CD4-positive, alpha-beta memory T cell (primary cell): ENCODE measurements at regions not wholly inside any gene's neighbourhood (a gene's known extent, or its start where the extent isn't known, plus 50 kb on each side); places are given as distances from the start of the nearest gene placed in this dataset.

Experiments
- CTCF ChIA-PET: fragments of 350-600 bp; sonication (Branson Sonifier 250); formaldehyde crosslinking; loops from one replicate; lab custom pipeline; 2021; ENCODE audit warnings: inconsistent platforms; ENCODE audit not compliant: partially characterized antibody; lab: Charles Lee
- POLR2A ChIA-PET: fragments of 350-600 bp; sonication (Branson Sonifier 250); formaldehyde crosslinking; loops from one replicate; lab custom pipeline; 2021; ENCODE audit not compliant: partially characterized antibody; lab: Charles Lee
- DNase-seq, 5 donors: peaks; one replicate each; pipeline versions ENCODE4 v3.0.0 to v3.0.0-alpha.2; 2020 to 2022; ENCODE audit warnings: mixed read lengths in 1 of 5
- H3K27ac ChIP-seq: one replicate; pipeline ENCODE4 v1.7.0; 2013; ENCODE audit warnings: low read depth, low read length
- H3K27me3 ChIP-seq: 2 replicates; pipeline ENCODE4 v1.7.0; 2013; ENCODE audit warnings: mild to moderate bottlenecking, low read length, moderate library complexity; ENCODE audit not compliant: insufficient read depth
- H3K36me3 ChIP-seq: 2 replicates; pipeline ENCODE4 v1.7.0; 2013; ENCODE audit warnings: mild to moderate bottlenecking, low read length, moderate library complexity; ENCODE audit not compliant: insufficient read depth
- H3K4me1 ChIP-seq: 2 replicates; pipeline ENCODE4 v1.7.0; 2013; ENCODE audit warnings: mild to moderate bottlenecking, low read length, moderate library complexity; ENCODE audit not compliant: insufficient read depth
- H3K4me3 ChIP-seq, 2 donors: one replicate each; pipeline ENCODE4 v1.7.0; 2013; ENCODE audit warnings: low read length in 2 of 2, mild to moderate bottlenecking in 1 of 2
- H3K9me3 ChIP-seq, 2 donors: one replicate each; pipeline ENCODE4 v1.7.0; 2013; ENCODE audit warnings: low read length in 2 of 2, control low read depth in 1 of 2; ENCODE audit not compliant: control insufficient read depth in 1 of 2
- H3K27ac Mint-ChIP-seq, 7 donors: one replicate each; pipeline ENCODE4 v1.8.0; 2020 to 2021; ENCODE audit warnings: mixed read lengths in 7 of 7, mild to moderate bottlenecking in 6 of 7, inconsistent platforms in 3 of 7, moderate library complexity in 3 of 7
- H3K27me3 Mint-ChIP-seq, 2 donors: one replicate each; pipeline ENCODE4 v1.8.0; 2020 to 2021; ENCODE audit warnings: mixed read lengths in 2 of 2
- H3K36me3 Mint-ChIP-seq, 2 donors: one replicate each; pipeline ENCODE4 v1.8.0; 2020 to 2021; ENCODE audit warnings: mixed read lengths in 2 of 2, inconsistent platforms in 1 of 2, mild to moderate bottlenecking in 1 of 2
- H3K4me1 Mint-ChIP-seq, 4 donors: one replicate each; pipeline ENCODE4 v1.8.0; 2020 to 2021; ENCODE audit warnings: mixed read lengths in 4 of 4, mild to moderate bottlenecking in 1 of 4
- H3K4me3 Mint-ChIP-seq, 8 donors: one replicate each; pipeline ENCODE4 v1.8.0; 2020 to 2021; ENCODE audit warnings: mixed read lengths in 8 of 8, mild to moderate bottlenecking in 7 of 8, moderate library complexity in 6 of 8, inconsistent platforms in 3 of 8
- H3K9me3 Mint-ChIP-seq, 8 donors: one replicate each; pipeline ENCODE4 v1.8.0; 2020 to 2021; ENCODE audit warnings: mixed read lengths in 8 of 8, mild to moderate bottlenecking in 5 of 8, inconsistent platforms in 3 of 8, moderate library complexity in 1 of 8
- intact Hi-C: fragments of 100-400 bp; cut with micrococcal nuclease; formaldehyde crosslinking; loops from one replicate; pipeline ENCODE4 v1.15.1; 2023

DNA sequence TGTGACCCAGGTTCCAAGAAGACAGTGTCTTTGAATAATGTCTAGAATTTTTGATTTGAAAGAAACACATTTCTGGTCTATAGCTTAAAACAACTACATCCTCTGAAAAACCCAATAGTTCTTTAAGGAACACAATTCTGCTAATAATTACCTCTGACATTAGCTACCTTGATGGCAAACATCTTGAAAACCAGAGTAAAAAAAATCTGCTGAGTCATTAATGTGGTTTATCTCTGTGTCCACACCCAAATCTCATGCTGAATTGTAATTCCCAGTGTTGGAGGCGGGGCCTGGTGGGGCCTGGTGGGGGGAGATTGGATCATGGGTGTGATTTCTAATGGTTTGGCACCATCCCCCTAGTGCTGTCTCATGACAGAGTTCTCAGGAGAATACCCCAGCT is 1233.8 kb downstream of the NLGN4X start:
- intact Hi-C loops: no loop called here
- DNase-seq: no peak
- Mint-ChIP-seq H3K4me1 (no peaks in the 10 kb centered on the region), H3K27ac (no peak overlapping the region), H3K9me3 (peaks cover 0 to 44% (median 12%) of the 10 kb centered on the region in 8 donors), H3K4me3 (no peak overlapping the region), H3K27me3 (no peaks in the 10 kb centered on the region), H3K36me3 (no peaks in the 10 kb centered on the region)
- no peaks in the 10 kb centered on the region for H3K27me3 ChIP-seq
- CTCF ChIA-PET: no interaction called here
- no peaks in the 10 kb centered on the region for H3K9me3 ChIP-seq
- no peak overlapping the region for H3K27ac ChIP-seq
- POLR2A ChIA-PET: no interaction called here
- no peak overlapping the region for H3K4me3 ChIP-seq
- H3K4me1 ChIP-seq: no peaks in the 10 kb centered on the region
- H3K36me3 ChIP-seq: no peaks in the 10 kb centered on the region

DNA sequence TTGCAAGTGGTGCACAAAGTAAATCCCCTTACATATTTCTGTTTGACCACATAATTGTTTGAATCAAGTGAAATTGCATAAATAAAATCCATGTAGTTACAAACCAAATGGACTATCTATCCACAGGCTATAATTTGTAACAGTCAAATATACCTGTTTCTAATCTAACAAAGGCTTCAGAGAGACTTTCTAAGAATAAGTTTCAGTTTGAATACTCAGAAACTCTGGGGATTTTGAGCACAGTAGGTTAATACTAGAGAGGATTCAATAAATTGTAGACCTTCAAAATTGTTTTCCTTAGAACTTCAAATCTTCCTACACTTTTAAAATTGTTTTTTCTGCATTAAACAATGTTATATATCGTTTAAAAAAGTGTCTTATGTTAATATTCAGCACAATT is 1250.1 kb downstream of the NLGN4X start:
- no peaks in the 10 kb centered on the region for H3K9me3 ChIP-seq
- no peaks in the 10 kb centered on the region for H3K36me3 Mint-ChIP-seq
- DNase-seq: no peak
- no peaks in the 10 kb centered on the region for H3K27me3 Mint-ChIP-seq
- no peak overlapping the region for H3K27ac Mint-ChIP-seq
- no peaks in the 10 kb centered on the region for H3K4me1 ChIP-seq
- no peaks in the 10 kb centered on the region for H3K27me3 ChIP-seq
- POLR2A ChIA-PET: no interaction called here
- intact Hi-C loops: no loop called here
- CTCF ChIA-PET: no interaction called here
- no peaks in the 10 kb centered on the region for H3K36me3 ChIP-seq
- no peaks in the 10 kb centered on the region for H3K4me1 Mint-ChIP-seq
- H3K4me3 Mint-ChIP-seq: no peak overlapping the region
- no peak overlapping the region for H3K4me3 ChIP-seq
- peaks cover 0 to 24% (median 14%) of the 10 kb centered on the region in 8 donors for H3K9me3 Mint-ChIP-seq
- H3K27ac ChIP-seq: no peak overlapping the region

DNA sequence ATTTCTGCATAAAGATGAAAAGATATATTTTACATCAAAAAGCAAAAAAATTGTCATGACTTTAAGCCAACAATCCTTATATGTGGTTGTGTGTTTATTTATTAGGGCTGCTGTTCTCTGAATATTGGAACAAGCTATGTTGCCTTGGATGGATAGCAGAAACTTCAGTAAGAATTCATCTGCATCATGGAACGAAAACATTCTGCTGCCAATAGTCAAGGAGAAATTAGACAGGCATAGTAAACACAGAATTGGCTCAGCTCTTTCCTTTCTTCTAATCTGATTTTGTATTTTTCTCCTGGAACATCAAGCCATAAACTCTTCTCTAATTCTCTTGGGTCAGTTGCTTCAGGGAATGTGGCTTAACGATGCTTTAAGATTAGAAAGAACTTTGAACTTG is 1257.0 kb downstream of the NLGN4X start:
- peaks cover 0 to 35% (median 18%) of the 10 kb centered on the region in 8 donors for H3K9me3 Mint-ChIP-seq
- no peaks in the 10 kb centered on the region for H3K36me3 ChIP-seq
- CTCF ChIA-PET: no interaction called here
- intact Hi-C loops: no loop called here
- no peaks in the 10 kb centered on the region for H3K4me1 Mint-ChIP-seq
- H3K4me1 ChIP-seq: no peaks in the 10 kb centered on the region
- H3K27me3 Mint-ChIP-seq: no peaks in the 10 kb centered on the region
- no peak overlapping the region for H3K4me3 Mint-ChIP-seq
- no peak overlapping the region for H3K4me3 ChIP-seq
- H3K27me3 ChIP-seq: no peaks in the 10 kb centered on the region
- no peak overlapping the region for H3K27ac Mint-ChIP-seq
- no peaks in the 10 kb centered on the region for H3K9me3 ChIP-seq
- H3K27ac ChIP-seq: no peak overlapping the region
- POLR2A ChIA-PET: no interaction called here
- DNase-seq: no peak
- H3K36me3 Mint-ChIP-seq: no peaks in the 10 kb centered on the region

DNA sequence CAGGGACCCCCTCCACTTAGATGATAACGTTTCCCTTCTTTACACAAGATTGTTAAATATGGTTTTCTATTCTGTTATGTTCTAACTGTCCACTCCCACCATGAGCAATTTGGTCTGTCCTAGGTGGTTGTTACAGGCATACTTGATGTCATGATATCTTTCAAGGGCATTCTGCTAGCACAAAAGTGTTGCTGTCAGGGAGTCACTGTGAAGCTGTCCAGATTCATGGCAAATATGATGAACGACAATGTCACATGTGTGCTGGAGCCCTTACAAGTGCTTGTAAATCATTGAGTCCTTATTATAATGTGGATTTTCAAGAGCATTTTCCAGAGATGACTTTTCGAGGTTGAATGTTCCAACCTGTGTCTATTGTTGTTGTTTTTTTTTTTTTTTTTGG is 1250.7 kb upstream of the PRKX start:
- no peaks in the 10 kb centered on the region for H3K4me1 ChIP-seq
- POLR2A ChIA-PET: no interaction called here
- no peaks in the 10 kb centered on the region for H3K27me3 ChIP-seq
- no peaks in the 10 kb centered on the region for H3K4me1 Mint-ChIP-seq
- H3K4me3 Mint-ChIP-seq: no peak overlapping the region
- intact Hi-C loops: no loop called here
- H3K9me3 ChIP-seq: no peaks in the 10 kb centered on the region
- no peak for DNase-seq
- H3K27ac Mint-ChIP-seq: no peak overlapping the region
- peaks cover 0 to 29% (median 12%) of the 10 kb centered on the region in 8 donors for H3K9me3 Mint-ChIP-seq
- no peak overlapping the region for H3K27ac ChIP-seq
- no peaks in the 10 kb centered on the region for H3K27me3 Mint-ChIP-seq
- CTCF ChIA-PET: no interaction called here
- no peaks in the 10 kb centered on the region for H3K36me3 ChIP-seq
- H3K36me3 Mint-ChIP-seq: no peaks in the 10 kb centered on the region
- no peak overlapping the region for H3K4me3 ChIP-seq

DNA sequence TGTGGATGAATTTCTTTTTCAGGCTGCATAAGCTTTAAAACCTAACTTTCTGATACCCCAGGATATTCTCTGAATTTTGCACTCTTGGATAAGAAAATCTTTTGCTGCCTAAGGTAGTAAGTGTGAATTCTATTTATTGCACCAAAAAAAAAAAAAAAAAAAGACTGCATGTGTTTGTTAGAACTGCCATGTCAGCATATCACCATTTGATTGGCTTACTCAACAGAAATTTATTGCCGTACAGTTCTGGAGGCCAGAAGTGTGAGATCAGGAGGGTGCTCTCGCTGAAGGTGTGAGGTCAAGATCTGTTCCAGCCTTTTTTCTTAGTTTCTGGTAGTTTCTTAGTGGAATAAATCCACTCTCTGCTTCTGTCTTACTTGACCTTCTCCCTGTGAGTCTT is 1250.0 kb upstream of the PRKX start:
- CTCF ChIA-PET: no interaction called here
- no peaks in the 10 kb centered on the region for H3K4me1 Mint-ChIP-seq
- no peak overlapping the region for H3K27ac Mint-ChIP-seq
- peaks cover 0 to 28% (median 11%) of the 10 kb centered on the region in 8 donors for H3K9me3 Mint-ChIP-seq
- Histone ChIP-seq H3K27ac (no peak overlapping the region), H3K4me1 (no peaks in the 10 kb centered on the region), H3K9me3 (no peaks in the 10 kb centered on the region), H3K4me3 (no peak overlapping the region), H3K27me3 (no peaks in the 10 kb centered on the region), H3K36me3 (no peaks in the 10 kb centered on the region)
- intact Hi-C loops: no loop called here
- no peaks in the 10 kb centered on the region for H3K27me3 Mint-ChIP-seq
- no peaks in the 10 kb centered on the region for H3K36me3 Mint-ChIP-seq
- POLR2A ChIA-PET: no interaction called here
- H3K4me3 Mint-ChIP-seq: no peak overlapping the region
- no peak for DNase-seq

DNA sequence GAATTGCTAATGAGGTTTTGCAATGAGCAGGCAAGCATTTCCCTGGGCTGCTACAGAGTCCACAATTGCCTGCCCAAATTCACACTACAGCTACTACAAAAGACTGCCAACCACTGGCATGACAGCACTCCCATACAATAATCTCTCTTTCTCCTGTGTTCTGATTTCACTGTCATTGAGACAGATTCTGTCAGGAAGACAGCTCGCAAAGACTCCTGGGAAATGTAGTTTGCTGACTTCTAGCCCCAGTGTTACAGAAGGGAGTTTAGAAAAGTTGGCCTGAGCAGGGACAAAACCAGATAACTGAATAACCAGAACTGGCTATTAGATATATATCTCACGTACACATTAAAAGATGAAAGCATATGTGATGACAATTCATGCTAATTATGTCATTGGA is 1231.3 kb upstream of the PRKX start:
- CTCF ChIA-PET: no interaction called here
- intact Hi-C loops: no loop called here

DNA sequence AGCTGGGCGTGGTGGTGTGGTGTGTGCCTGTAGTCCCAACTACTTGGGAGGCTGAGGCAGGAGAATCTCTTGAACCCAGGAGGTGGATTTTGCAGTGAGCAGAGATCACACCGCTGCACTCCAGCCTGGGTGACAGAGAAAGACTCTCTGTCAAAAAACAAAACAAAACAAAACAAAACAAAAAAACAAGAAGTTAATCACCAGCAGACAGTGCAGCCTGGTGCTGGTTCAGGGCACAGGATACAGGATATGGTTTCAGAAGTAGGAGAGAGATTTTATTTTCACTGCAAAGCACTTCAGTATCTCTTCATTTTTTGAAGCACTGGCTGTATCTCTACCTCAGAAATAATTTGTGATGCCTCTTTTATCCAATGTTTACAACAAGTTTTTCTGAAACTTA is 1222.9 kb upstream of the PRKX start:
- Mint-ChIP-seq H3K27me3 (no peaks in the 10 kb centered on the region), H3K36me3 (no peaks in the 10 kb centered on the region), H3K27ac (no peak overlapping the region), H3K4me3 (no peak overlapping the region), H3K9me3 (peaks cover 0 to 18% (median 4%) of the 10 kb centered on the region in 8 donors), H3K4me1 (no peaks in the 10 kb centered on the region)
- Histone ChIP-seq H3K4me1 (no peaks in the 10 kb centered on the region), H3K9me3 (no peaks in the 10 kb centered on the region), H3K27ac (no peak overlapping the region), H3K4me3 (no peak overlapping the region), H3K27me3 (no peaks in the 10 kb centered on the region), H3K36me3 (no peaks in the 10 kb centered on the region)
- ChIA-PET POLR2A (no interaction called here), CTCF (no interaction called here)
- intact Hi-C loops: no loop called here
- no peak for DNase-seq

More for the DNA sequence above, 1231.3 kb upstream of the PRKX start:
- Mint-ChIP-seq H3K4me1 (no peaks in the 10 kb centered on the region), H3K9me3 (peaks cover 0 to 21% (median 12%) of the 10 kb centered on the region in 8 donors), H3K36me3 (no peaks in the 10 kb centered on the region), H3K27ac (no peak overlapping the region), H3K4me3 (no peak overlapping the region), H3K27me3 (no peaks in the 10 kb centered on the region)
- H3K27me3 ChIP-seq: no peaks in the 10 kb centered on the region
- no peaks in the 10 kb centered on the region for H3K9me3 ChIP-seq
- POLR2A ChIA-PET: no interaction called here
- no peaks in the 10 kb centered on the region for H3K36me3 ChIP-seq
- no peaks in the 10 kb centered on the region for H3K4me1 ChIP-seq
- H3K27ac ChIP-seq: no peak overlapping the region
- no peak overlapping the region for H3K4me3 ChIP-seq
- DNase-seq: no peak

DNA sequence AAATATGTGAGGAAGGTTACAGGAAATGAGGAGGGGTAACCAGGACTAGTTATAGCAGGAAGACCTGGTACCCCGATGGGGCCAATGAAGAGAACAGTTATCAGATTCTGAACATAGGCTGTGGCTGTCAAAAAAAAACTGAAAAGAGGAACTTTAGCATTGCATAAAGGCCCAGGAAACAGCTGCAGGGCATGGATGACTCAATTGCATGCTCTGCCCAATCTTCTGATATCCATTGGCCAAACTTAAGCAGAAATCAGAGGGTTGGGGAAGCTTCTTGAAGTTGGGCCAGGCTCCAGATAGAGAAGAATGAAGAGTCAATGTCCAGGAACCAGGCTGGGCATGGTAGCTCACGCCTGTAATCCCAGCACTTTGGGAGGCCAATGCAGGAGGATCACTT is 1222.4 kb upstream of the PRKX start:
- H3K36me3 Mint-ChIP-seq: no peaks in the 10 kb centered on the region
- ChIA-PET POLR2A (no interaction called here), CTCF (no interaction called here)
- Histone ChIP-seq H3K27ac (no peak overlapping the region), H3K36me3 (no peaks in the 10 kb centered on the region), H3K4me1 (no peaks in the 10 kb centered on the region), H3K4me3 (no peak overlapping the region), H3K9me3 (no peaks in the 10 kb centered on the region), H3K27me3 (no peaks in the 10 kb centered on the region)
- H3K27me3 Mint-ChIP-seq: no peaks in the 10 kb centered on the region
- H3K4me1 Mint-ChIP-seq: no peaks in the 10 kb centered on the region
- H3K9me3 Mint-ChIP-seq: peaks cover 0 to 18% (median 4%) of the 10 kb centered on the region in 8 donors
- H3K27ac Mint-ChIP-seq: no peak overlapping the region
- no peak for DNase-seq
- intact Hi-C loops: no loop called here
- H3K4me3 Mint-ChIP-seq: no peak overlapping the region
